ENCODE measurements at regions not wholly inside any gene's neighbourhood (a gene's known extent, or its start where the extent isn't known, plus 50 kb on each side); places are given as distances from the start of the nearest gene placed in this dataset.

DNA sequence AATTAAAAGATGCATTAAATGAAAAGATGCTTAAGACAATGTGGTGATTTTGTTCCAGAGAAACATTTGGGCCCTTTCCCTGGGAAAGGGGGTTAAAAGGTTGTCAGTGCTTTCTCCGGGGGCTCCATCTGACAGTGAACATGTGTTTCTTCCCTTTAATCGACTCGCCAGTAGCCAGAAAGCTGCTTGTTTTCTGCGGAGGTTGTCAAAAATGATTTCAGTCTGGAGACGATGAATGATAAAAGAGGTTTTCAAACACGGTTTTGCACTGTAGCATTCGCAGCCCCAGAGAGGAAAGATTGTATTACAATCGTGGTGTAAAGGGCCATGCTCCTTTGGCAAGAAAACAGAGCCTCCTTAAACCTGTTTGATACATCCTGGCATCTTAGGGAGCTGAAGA lies 111.5 kb upstream of the MEIS1 start:
- no peak overlapping the region for H3K27ac ChIP-seq (ENCODE audit: low read depth, low read length)
- no peak overlapping the region for H4K91ac ChIP-seq (replicated peaks; ENCODE audit: insufficient read length, low read length)
- H3K79me1 ChIP-seq (ENCODE audit: low read depth, low read length), result no peaks in the 10 kb centered on the region
- H3K9ac ChIP-seq (replicated peaks in 1 of 4; ENCODE audit: extremely low read depth in 1 of 4, low read depth in 3 of 4, low read length in 3 of 4), result no peak overlapping the region
- H3K14ac ChIP-seq (ENCODE audit: insufficient read length), result no peak overlapping the region
- POLR2A ChIA-PET (ENCODE audit: partially characterized antibody), result interaction anchor here (0.9 kb wide), 1 partner anchor 16 kb away, joined by 3 read pairs; no protein-coding TSS in a partner anchor
- peaks cover 0 to 7% (median 3%) of the 10 kb centered on the region in 4 experiments; a peak in 4 of 7 replicates for H3K4me1 ChIP-seq (replicated peaks in 1 of 4; ENCODE audit: control insufficient read depth in 3 of 4, insufficient read depth in 4 of 4, low read length in 3 of 4)
- no peaks in the 10 kb centered on the region for H3K9me3 ChIP-seq (ENCODE audit: insufficient read depth in 2 of 2, low read depth in 1 of 2, low read length in 1 of 2)
- no peak for DNase-seq (ENCODE audit: low read depth in 1 of 2, low spot score in 2 of 2)
- no peak overlapping the region for H2AFZ ChIP-seq (ENCODE audit: low read length)
- FAIRE-seq, result no peak
- H3K79me2 ChIP-seq (ENCODE audit: control insufficient read depth in 1 of 2, insufficient read depth in 2 of 2, low read length in 2 of 2), result no peaks in the 10 kb centered on the region
- H2BK12ac ChIP-seq (ENCODE audit: low read depth, low read length), result no peak overlapping the region
- no peak overlapping the region for H2BK120ac ChIP-seq (replicated peaks; ENCODE audit: low read depth, low read length)
- no peak overlapping the region for H2BK15ac ChIP-seq (ENCODE audit: low read length)
- H2BK20ac ChIP-seq (ENCODE audit: low read length), result no peak overlapping the region
- no peak overlapping the region for H2AK5ac ChIP-seq (ENCODE audit: low read depth, low read length)
- no peak overlapping the region for H3K4me3 ChIP-seq (ENCODE audit: extremely low read depth in 1 of 4, insufficient read depth in 2 of 4, low read depth in 3 of 4, low read length in 4 of 4)
- no peak overlapping the region for H2BK5ac ChIP-seq (ENCODE audit: low read depth, low read length)
- no peaks in the 10 kb centered on the region for H3K36me3 ChIP-seq (ENCODE audit: control insufficient read depth in 2 of 4, insufficient read depth in 4 of 4, low read length in 3 of 4)
- H3K56ac ChIP-seq (replicated peaks; ENCODE audit: insufficient read length, low read depth, low read length), result no peak overlapping the region
- H4K8ac ChIP-seq (ENCODE audit: extremely low read depth, insufficient read depth, low read length), result no peak overlapping the region
- no peaks in the 10 kb centered on the region for H3K23me2 ChIP-seq (ENCODE audit: low read depth, low read length)
- no peak overlapping the region for H4K5ac ChIP-seq (ENCODE audit: insufficient read length, low read depth, low read length)
- CTCF ChIA-PET (ENCODE audit: partially characterized antibody), result no interaction called here
- no peak overlapping the region for H3K18ac ChIP-seq (ENCODE audit: extremely low read depth, low read length)
- 78% methylated on average over 8 of the region's 8 CpGs; no CpG with 5 or more reads in 1 of the 2 experiments for WGBS, 2 experiments (ENCODE audit: extremely low coverage in 1 of 2, insufficient coverage in 1 of 2, insufficient read length in 1 of 2, insufficient replicate concordance in 2 of 2, low coverage in 1 of 2, low lambda C conversion rate in 2 of 2, missing lambda C conversion rate in 1 of 2)
- H3K4me2 ChIP-seq (ENCODE audit: insufficient read depth in 1 of 2, low read depth in 2 of 2, low read length in 2 of 2), result no peak overlapping the region
- TF ChIP-seq JUN (IDR thresholded peaks at IDR 0.05; ENCODE audit: low read depth, low read length), result no peak
- no peak for TF ChIP-seq POLR2A (IDR thresholded peaks at IDR 0.05; ENCODE audit: control extremely low read depth in 1 of 2, low read depth in 2 of 2, low read length in 2 of 2)
- TF ChIP-seq CHD2 (IDR thresholded peaks at IDR 0.05; ENCODE audit: low read length), result no peak
- TF ChIP-seq SUZ12 (IDR thresholded peaks at IDR 0.05; ENCODE audit: low read length), result no peak
- TF ChIP-seq, protein P1, sequence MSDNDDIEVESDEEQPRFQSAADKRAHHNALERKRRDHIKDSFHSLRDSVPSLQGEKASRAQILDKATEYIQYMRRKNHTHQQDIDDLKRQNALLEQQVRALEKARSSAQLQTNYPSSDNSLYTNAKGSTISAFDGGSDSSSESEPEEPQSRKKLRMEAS (IDR thresholded peaks at IDR 0.05), result no peak
- TF ChIP-seq, protein P2, sequence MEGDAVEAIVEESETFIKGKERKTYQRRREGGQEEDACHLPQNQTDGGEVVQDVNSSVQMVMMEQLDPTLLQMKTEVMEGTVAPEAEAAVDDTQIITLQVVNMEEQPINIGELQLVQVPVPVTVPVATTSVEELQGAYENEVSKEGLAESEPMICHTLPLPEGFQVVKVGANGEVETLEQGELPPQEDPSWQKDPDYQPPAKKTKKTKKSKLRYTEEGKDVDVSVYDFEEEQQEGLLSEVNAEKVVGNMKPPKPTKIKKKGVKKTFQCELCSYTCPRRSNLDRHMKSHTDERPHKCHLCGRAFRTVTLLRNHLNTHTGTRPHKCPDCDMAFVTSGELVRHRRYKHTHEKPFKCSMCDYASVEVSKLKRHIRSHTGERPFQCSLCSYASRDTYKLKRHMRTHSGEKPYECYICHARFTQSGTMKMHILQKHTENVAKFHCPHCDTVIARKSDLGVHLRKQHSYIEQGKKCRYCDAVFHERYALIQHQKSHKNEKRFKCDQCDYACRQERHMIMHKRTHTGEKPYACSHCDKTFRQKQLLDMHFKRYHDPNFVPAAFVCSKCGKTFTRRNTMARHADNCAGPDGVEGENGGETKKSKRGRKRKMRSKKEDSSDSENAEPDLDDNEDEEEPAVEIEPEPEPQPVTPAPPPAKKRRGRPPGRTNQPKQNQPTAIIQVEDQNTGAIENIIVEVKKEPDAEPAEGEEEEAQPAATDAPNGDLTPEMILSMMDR (IDR thresholded peaks at IDR 0.05; ENCODE audit: control extremely low read depth in 1 of 3, insufficient read depth in 1 of 3, low read depth in 1 of 3, low read length in 3 of 3), result no peak
- no peak for TF ChIP-seq EGR1 (IDR thresholded peaks at IDR 0.05; ENCODE audit: borderline replicate concordance, low read depth, low read length)
- TF ChIP-seq RAD21 (IDR thresholded peaks at IDR 0.05 in 1 of 2, conservative IDR thresholded peaks at IDR 0.05 in 1 of 2; ENCODE audit: low read depth in 2 of 2, low read length in 2 of 2), result no peak
- no peak for TF ChIP-seq TAF1 (IDR thresholded peaks at IDR 0.05; ENCODE audit: low read depth, low read length)
- no peak for TF ChIP-seq MAFK (IDR thresholded peaks at IDR 0.05; ENCODE audit: low read depth, low read length)
- no peak for TF ChIP-seq NRF1 (IDR thresholded peaks at IDR 0.05; ENCODE audit: low read depth, low read length)
- TF ChIP-seq, protein P3, sequence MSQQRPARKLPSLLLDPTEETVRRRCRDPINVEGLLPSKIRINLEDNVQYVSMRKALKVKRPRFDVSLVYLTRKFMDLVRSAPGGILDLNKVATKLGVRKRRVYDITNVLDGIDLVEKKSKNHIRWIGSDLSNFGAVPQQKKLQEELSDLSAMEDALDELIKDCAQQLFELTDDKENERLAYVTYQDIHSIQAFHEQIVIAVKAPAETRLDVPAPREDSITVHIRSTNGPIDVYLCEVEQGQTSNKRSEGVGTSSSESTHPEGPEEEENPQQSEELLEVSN (IDR thresholded peaks at IDR 0.05), result no peak
- no peak overlapping the region for H3K23ac ChIP-seq (ENCODE audit: insufficient read length)
- no peaks in the 10 kb centered on the region for H4K20me1 ChIP-seq (replicated peaks in 1 of 2; ENCODE audit: control insufficient read depth in 1 of 2, insufficient read depth in 2 of 2, low read length in 2 of 2)
- H3K4ac ChIP-seq (replicated peaks; ENCODE audit: insufficient read length, low read depth, low read length), result no peak overlapping the region
- H3K27me3 ChIP-seq (replicated peaks in 1 of 4; ENCODE audit: control insufficient read depth in 3 of 4, extremely low read depth in 1 of 4, insufficient read depth in 3 of 4, low read length in 3 of 4), result no peaks in the 10 kb centered on the region
